SK-N-SH (cell line): ENCODE measurements at regions not wholly inside any gene's neighbourhood (a gene's known extent, or its start where the extent isn't known, plus 50 kb on each side); places are given as distances from the start of the nearest gene placed in this dataset.

Source experiments
- CTCF ChIA-PET: fragments of 300-600, 350-600 bp; formaldehyde crosslinking; extraction: SDS; loops from one replicate; lab custom pipeline; 2021; lab: Yijun Ruan, JAX
- POLR2A ChIA-PET: fragments of 350-600 bp; sonication (Branson Sonifier 250); formaldehyde crosslinking; extraction: SDS; loops from one replicate; lab custom pipeline; 2020; ENCODE audit warnings: antibody characterized with exemption, inconsistent platforms; lab: Yijun Ruan, JAX
- DNase-seq: peaks from one replicate; pipeline ENCODE4 v3.0.0; 2012
- H2AFZ ChIP-seq: fragments of 200-600 bp; sonication (generic); 2 replicates; pipeline ENCODE4 v1.8.1; 2016; ENCODE audit warnings: antibody characterized with exemption, mild to moderate bottlenecking, low read depth
- H3F3A ChIP-seq: fragments of 200-600 bp; sonication (generic); replicated peaks from 2 replicates; pipeline ENCODE3; 2016; ENCODE audit warnings: antibody characterized with exemption, mild to moderate bottlenecking; ENCODE audit not compliant: insufficient read depth
- H3K27ac ChIP-seq, 2 experiments: fragments of 200-500 bp in 1 of 2; fragments of 200-600 bp in 1 of 2; sonication (Bioruptor generic) in 1 of 2; sonication (generic), shearing (Covaris generic) in 1 of 2; 2 replicates each; pipeline versions ENCODE4 v1.5.1 to v1.6.1; 2014 to 2016; ENCODE audit warnings: low read depth in 2 of 2, inconsistent platforms in 1 of 2, low read length in 1 of 2, mild to moderate bottlenecking in 1 of 2, mixed read lengths in 1 of 2
- H3K27me3 ChIP-seq: fragments of 200-600 bp; sonication (generic), shearing (Covaris generic); 2 replicates; pipeline ENCODE4 v1.6.1; 2016; ENCODE audit warnings: mixed run types; ENCODE audit not compliant: insufficient read depth
- H3K36me3 ChIP-seq, 2 experiments: fragments of 200-500 bp in 1 of 2; fragments of 200-600 bp in 1 of 2; sonication (Bioruptor generic) in 1 of 2; sonication (generic) in 1 of 2; replicated peaks in 1 of 2; 2 replicates each; pipeline versions ENCODE3 to v1.5.1; 2014 to 2016; ENCODE audit warnings: low read length in 1 of 2, mild to moderate bottlenecking in 1 of 2; ENCODE audit not compliant: insufficient read depth in 2 of 2, control insufficient read depth in 1 of 2
- H3K4me1 ChIP-seq, 2 experiments: fragments of 200-500 bp in 1 of 2; fragments of 200-600 bp in 1 of 2; sonication (Bioruptor generic) in 1 of 2; sonication (generic), shearing (Covaris generic) in 1 of 2; 2 replicates each; pipeline versions ENCODE4 v1.5.1 to v1.6.1; 2014 to 2016; ENCODE audit warnings: low read depth in 1 of 2, low read length in 1 of 2, mixed run types in 1 of 2; ENCODE audit not compliant: insufficient read depth in 2 of 2, control insufficient read depth in 1 of 2
- H3K4me2 ChIP-seq: fragments of 200-600 bp; sonication (generic), shearing (Covaris generic); 2 replicates; pipeline ENCODE4 v1.6.1; 2017; ENCODE audit warnings: mixed run types
- H3K4me3 ChIP-seq, 2 experiments: fragments of 200-500 bp in 1 of 2; fragments of 200-600 bp in 1 of 2; sonication (Bioruptor generic) in 1 of 2; sonication (generic), shearing (Covaris generic) in 1 of 2; 2 replicates each; pipeline versions ENCODE4 v1.5.1 to v1.8.1; 2014 to 2016; ENCODE audit warnings: low read depth in 2 of 2, inconsistent platforms in 1 of 2, low read length in 1 of 2, mild to moderate bottlenecking in 1 of 2, mixed read lengths in 1 of 2, moderate library complexity in 1 of 2
- H3K79me2 ChIP-seq: fragments of 200-600 bp; sonication (generic); 2 replicates; pipeline ENCODE4 v1.8.1; 2017; ENCODE audit warnings: mild to moderate bottlenecking; ENCODE audit not compliant: insufficient read depth
- H3K9ac ChIP-seq: fragments of 200-600 bp; sonication (generic); 2 replicates; pipeline ENCODE4 v1.6.1; 2017; ENCODE audit warnings: mixed run types
- H3K9me2 ChIP-seq: fragments of 200-600 bp; sonication (generic); 2 replicates; pipeline ENCODE4 v1.6.1; 2017; ENCODE audit warnings: mixed run types
- H3K9me3 ChIP-seq: fragments of 200-600 bp; sonication (generic); 2 replicates; pipeline ENCODE4 v1.6.1; 2017; ENCODE audit warnings: mixed run types, mild to moderate bottlenecking, moderate library complexity
- H4K20me1 ChIP-seq: fragments of 200-600 bp; sonication (generic); 2 replicates; pipeline ENCODE4 v1.6.1; 2017; ENCODE audit warnings: mild to moderate bottlenecking, mixed run types; ENCODE audit not compliant: insufficient read depth
- CHD2 ChIP-seq: fragments of 150-350 bp; IDR thresholded peaks from 2 replicates; pipeline ENCODE4 v1.6.1; 2018; ENCODE audit warnings: low read length; ENCODE audit not compliant: partially characterized antibody
- ELF1 ChIP-seq: IDR thresholded peaks from 2 replicates; pipeline ENCODE4 v1.4.0; 2012
- EZH2phosphoT487 ChIP-seq: fragments of 200-600 bp; sonication (generic); IDR thresholded peaks from 2 replicates; pipeline ENCODE4 v1.6.1; 2017; ENCODE audit warnings: low read depth, mixed run types, mild to moderate bottlenecking, antibody characterized with exemption, moderate library complexity, borderline replicate concordance
- FOXM1 ChIP-seq: IDR thresholded peaks from 2 replicates; pipeline ENCODE4 v1.4.0; 2012; ENCODE audit warnings: low read depth, mild to moderate bottlenecking
- JUND ChIP-seq: IDR thresholded peaks from 2 replicates; pipeline ENCODE4 v1.4.0; 2012
- MEF2A ChIP-seq: IDR thresholded peaks from 2 replicates; pipeline ENCODE4 v1.4.0; 2012; ENCODE audit warnings: low read depth, borderline replicate concordance
- MXI1 ChIP-seq: IDR thresholded peaks from 2 replicates; pipeline ENCODE4 v1.6.1; 2012; ENCODE audit warnings: mild to moderate bottlenecking, low read depth, low read length, improper control_type of control experiment
- NFIC ChIP-seq: IDR thresholded peaks from 2 replicates; pipeline ENCODE4 v1.4.0; 2012; ENCODE audit warnings: borderline replicate concordance
- PBX3 ChIP-seq: IDR thresholded peaks from 2 replicates; pipeline ENCODE4; 2012
- POLR2AphosphoS5 ChIP-seq: IDR thresholded peaks from 2 replicates; pipeline ENCODE4 v1.6.1; 2012; ENCODE audit warnings: low read depth, low read length
- RAD21 ChIP-seq: IDR thresholded peaks from 2 replicates; pipeline ENCODE4 v1.6.1; 2012; ENCODE audit warnings: mild to moderate bottlenecking, low read length
- RFX5 ChIP-seq: IDR thresholded peaks from 2 replicates; pipeline ENCODE4 v1.6.1; 2012; ENCODE audit warnings: mild to moderate bottlenecking, improper control_type of control experiment, low read length
- SMC3 ChIP-seq: IDR thresholded peaks from 2 replicates; pipeline ENCODE4 v1.6.1; 2012; ENCODE audit warnings: low read depth, low read length, improper control_type of control experiment
- TCF12 ChIP-seq: IDR thresholded peaks from 2 replicates; pipeline ENCODE4 v1.4.0; 2012
- TEAD4 ChIP-seq: IDR thresholded peaks from 2 replicates; pipeline ENCODE4 v1.4.0; 2012; ENCODE audit warnings: mild to moderate bottlenecking, borderline replicate concordance; ENCODE audit not compliant: insufficient read depth
- USF1 ChIP-seq: IDR thresholded peaks from 2 replicates; pipeline ENCODE4 v1.4.0; 2012; ENCODE audit warnings: low read depth, borderline replicate concordance
- ZBTB33 ChIP-seq: IDR thresholded peaks from 2 replicates; pipeline ENCODE4 v1.4.0; 2012; ENCODE audit warnings: low read depth, borderline replicate concordance
- WGBS: methylation state at CpG from one replicate; pipeline ENCODE4 v1.1.6; 2017; ENCODE audit warnings: low lambda C conversion rate; 5-methylcytosine and 5-hydroxymethylcytosine counted together
- TF ChIP-seq, protein P1 (sequence below): IDR thresholded peaks from 2 replicates; pipeline ENCODE4 v1.4.0; 2012; ENCODE audit warnings: low read depth
- TF ChIP-seq, protein P2 (sequence below): fragments of 150-350 bp; IDR thresholded peaks from 2 replicates; pipeline ENCODE4 v1.6.1; 2017; ENCODE audit warnings: antibody characterized with exemption, low read length, low read depth, borderline replicate concordance
- TF ChIP-seq, protein P3 (sequence below): IDR thresholded peaks from 2 replicates; pipeline ENCODE4 v1.6.1; 2012; ENCODE audit warnings: mild to moderate bottlenecking, low read depth, low read length, moderate library complexity

- Histone ChIP-seq H3K4me3 (no peak overlapping the region), H3K9me3 (no peaks in the 10 kb centered on the region), H3K9me2 (no peaks in the 10 kb centered on the region), H3K79me2 (no peaks in the 10 kb centered on the region), H3K36me3 (no peaks in the 10 kb centered on the region), H3K27me3 (no peaks in the 10 kb centered on the region), H3K9ac (no peak overlapping the region), H3K4me2 (no peak overlapping the region), H3K27ac (no peak overlapping the region), H2AFZ (no peak overlapping the region), H3K4me1 (peaks cover 0 to 3% of the 10 kb centered on the region in 2 experiments; a peak in 2 of 4 replicates), H3F3A (no peaks in the 10 kb centered on the region), H4K20me1 (no peaks in the 10 kb centered on the region)
- ChIA-PET POLR2A (no interaction called here), CTCF (no interaction called here)
- TF ChIP-seq RFX5 (no peak), SMC3 (no peak), MEF2A (no peak), FOXM1 (no peak), USF1 (no peak), ELF1 (no peak), TCF12 (no peak), TEAD4 (no peak), ZBTB33 (no peak), PBX3 (no peak)
- TF ChIP-seq, protein P1, sequence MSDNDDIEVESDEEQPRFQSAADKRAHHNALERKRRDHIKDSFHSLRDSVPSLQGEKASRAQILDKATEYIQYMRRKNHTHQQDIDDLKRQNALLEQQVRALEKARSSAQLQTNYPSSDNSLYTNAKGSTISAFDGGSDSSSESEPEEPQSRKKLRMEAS = no peak
- TF ChIP-seq, protein P2, sequence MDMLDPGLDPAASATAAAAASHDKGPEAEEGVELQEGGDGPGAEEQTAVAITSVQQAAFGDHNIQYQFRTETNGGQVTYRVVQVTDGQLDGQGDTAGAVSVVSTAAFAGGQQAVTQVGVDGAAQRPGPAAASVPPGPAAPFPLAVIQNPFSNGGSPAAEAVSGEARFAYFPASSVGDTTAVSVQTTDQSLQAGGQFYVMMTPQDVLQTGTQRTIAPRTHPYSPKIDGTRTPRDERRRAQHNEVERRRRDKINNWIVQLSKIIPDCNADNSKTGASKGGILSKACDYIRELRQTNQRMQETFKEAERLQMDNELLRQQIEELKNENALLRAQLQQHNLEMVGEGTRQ = no peak
- no peak for DNase-seq
Measured at GRCh38 chr18:66999003-66999402, 395.1 kb upstream of the CDH19 start.

DNA sequence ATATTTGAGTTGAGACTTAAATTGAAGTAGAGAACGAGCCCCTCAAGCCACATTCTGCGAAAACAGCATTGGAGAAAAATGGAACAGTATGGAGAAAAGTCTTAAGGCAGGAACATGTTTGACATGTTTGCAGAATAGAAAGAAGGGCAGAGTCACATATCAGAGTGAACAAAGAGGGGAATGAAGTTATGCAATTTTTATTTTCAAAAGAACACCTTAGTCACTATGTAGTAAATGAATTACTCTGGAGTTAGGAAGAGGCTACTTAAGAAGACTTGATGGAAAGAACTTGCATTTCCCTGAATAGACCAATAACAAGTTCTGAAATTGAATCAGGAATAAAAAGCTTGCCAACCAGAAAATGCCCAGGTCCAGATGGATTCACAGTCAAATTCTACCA is 391.4 kb upstream of the CDH19 start:
- no peaks in the 10 kb centered on the region for H3K9me3 ChIP-seq
- no peaks in the 10 kb centered on the region for H4K20me1 ChIP-seq
- H3K9ac ChIP-seq = no peak overlapping the region
- H3K27ac ChIP-seq = no peak overlapping the region
- H3K4me2 ChIP-seq = no peak overlapping the region
- no peak for DNase-seq
- POLR2A ChIA-PET = no interaction called here
- no peaks in the 10 kb centered on the region for H3F3A ChIP-seq
- WGBS = 19% methylated on average over 2 of the region's 2 CpGs
- no peaks in the 10 kb centered on the region; the same call in 1 of the 2 replicates for H3K27me3 ChIP-seq
- CTCF ChIA-PET = interaction anchor here (1.2 kb wide), 1 partner anchor 10 kb away, joined by 3 read pairs; no protein-coding TSS in a partner anchor
- no peaks in the 10 kb centered on the region for H3K36me3 ChIP-seq
- H3K4me1 ChIP-seq = 0 out of 4 replicates have a peak, but pooled peaks cover 0 to under 1% of the 10 kb centered on the region in 2 experiments
- no peak overlapping the region for H2AFZ ChIP-seq
- no peaks in the 10 kb centered on the region for H3K79me2 ChIP-seq
- H3K9me2 ChIP-seq = no peaks in the 10 kb centered on the region
- no peak overlapping the region for H3K4me3 ChIP-seq
- TF ChIP-seq MXI1 (no peak), RFX5 (no peak), NFIC (no peak), SMC3 (no peak), JUND (no peak), POLR2AphosphoS5 (no peak), RAD21 (no peak), TCF12 (no peak), ELF1 (no peak), CHD2 (no peak), EZH2phosphoT487 (no peak)
- TF ChIP-seq, protein P3, sequence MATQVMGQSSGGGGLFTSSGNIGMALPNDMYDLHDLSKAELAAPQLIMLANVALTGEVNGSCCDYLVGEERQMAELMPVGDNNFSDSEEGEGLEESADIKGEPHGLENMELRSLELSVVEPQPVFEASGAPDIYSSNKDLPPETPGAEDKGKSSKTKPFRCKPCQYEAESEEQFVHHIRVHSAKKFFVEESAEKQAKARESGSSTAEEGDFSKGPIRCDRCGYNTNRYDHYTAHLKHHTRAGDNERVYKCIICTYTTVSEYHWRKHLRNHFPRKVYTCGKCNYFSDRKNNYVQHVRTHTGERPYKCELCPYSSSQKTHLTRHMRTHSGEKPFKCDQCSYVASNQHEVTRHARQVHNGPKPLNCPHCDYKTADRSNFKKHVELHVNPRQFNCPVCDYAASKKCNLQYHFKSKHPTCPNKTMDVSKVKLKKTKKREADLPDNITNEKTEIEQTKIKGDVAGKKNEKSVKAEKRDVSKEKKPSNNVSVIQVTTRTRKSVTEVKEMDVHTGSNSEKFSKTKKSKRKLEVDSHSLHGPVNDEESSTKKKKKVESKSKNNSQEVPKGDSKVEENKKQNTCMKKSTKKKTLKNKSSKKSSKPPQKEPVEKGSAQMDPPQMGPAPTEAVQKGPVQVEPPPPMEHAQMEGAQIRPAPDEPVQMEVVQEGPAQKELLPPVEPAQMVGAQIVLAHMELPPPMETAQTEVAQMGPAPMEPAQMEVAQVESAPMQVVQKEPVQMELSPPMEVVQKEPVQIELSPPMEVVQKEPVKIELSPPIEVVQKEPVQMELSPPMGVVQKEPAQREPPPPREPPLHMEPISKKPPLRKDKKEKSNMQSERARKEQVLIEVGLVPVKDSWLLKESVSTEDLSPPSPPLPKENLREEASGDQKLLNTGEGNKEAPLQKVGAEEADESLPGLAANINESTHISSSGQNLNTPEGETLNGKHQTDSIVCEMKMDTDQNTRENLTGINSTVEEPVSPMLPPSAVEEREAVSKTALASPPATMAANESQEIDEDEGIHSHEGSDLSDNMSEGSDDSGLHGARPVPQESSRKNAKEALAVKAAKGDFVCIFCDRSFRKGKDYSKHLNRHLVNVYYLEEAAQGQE = no peak
